K562 (cell line): ENCODE measurements at regions not wholly inside any gene's neighbourhood (a gene's known extent, or its start where the extent isn't known, plus 50 kb on each side); places are given as distances from the start of the nearest gene placed in this dataset.

ENCODE experiments used
- CHD2 ChIP-seq: IDR thresholded peaks from 2 replicates; pipeline ENCODE4 v1.6.1; 2011; ENCODE audit warnings: low read depth, low read length
- KDM5B ChIP-seq: fragments of 200-600 bp; sonication (generic); IDR thresholded peaks from 2 replicates; pipeline ENCODE4 v1.6.1; 2012; ENCODE audit warnings: low read depth, mild to moderate bottlenecking, moderate library complexity, low read length, control low read depth, inconsistent platforms; ENCODE audit not compliant: insufficient replicate concordance
- ZNF717 ChIP-seq: fragments of 250-450 bp; sonication (Bioruptor Pico); IDR thresholded peaks from 2 replicates; pipeline ENCODE4 v1.5.0; 2021
- TF ChIP-seq, protein P1 (sequence below): fragments of 450-650 bp; IDR thresholded peaks from 2 replicates; pipeline ENCODE4 v1.6.1; 2016; ENCODE audit warnings: mild to moderate bottlenecking, moderate library complexity
- TF ChIP-seq, protein P2 (sequence below), 2 experiments: fragments of 450-650 bp; formaldehyde crosslinking in 1 of 2; IDR thresholded peaks; 2 replicates each; pipeline versions ENCODE4 v1.4.0 to v1.6.1; 2014 to 2020; ENCODE audit warnings: mild to moderate bottlenecking in 2 of 2, borderline replicate concordance in 1 of 2, low read depth in 1 of 2
- TF ChIP-seq, protein P3 (sequence below): sonication (generic); formaldehyde crosslinking; IDR thresholded peaks from 2 replicates; pipeline ENCODE4 v1.9.0; 2022; ENCODE audit warnings: mild to moderate bottlenecking, missing genetic modification reagents
- TF ChIP-seq, protein P4 (sequence below): sonication (generic); formaldehyde crosslinking; IDR thresholded peaks from 2 replicates; pipeline ENCODE4 v1.9.0; 2022; ENCODE audit warnings: mild to moderate bottlenecking, missing genetic modification reagents

DNA sequence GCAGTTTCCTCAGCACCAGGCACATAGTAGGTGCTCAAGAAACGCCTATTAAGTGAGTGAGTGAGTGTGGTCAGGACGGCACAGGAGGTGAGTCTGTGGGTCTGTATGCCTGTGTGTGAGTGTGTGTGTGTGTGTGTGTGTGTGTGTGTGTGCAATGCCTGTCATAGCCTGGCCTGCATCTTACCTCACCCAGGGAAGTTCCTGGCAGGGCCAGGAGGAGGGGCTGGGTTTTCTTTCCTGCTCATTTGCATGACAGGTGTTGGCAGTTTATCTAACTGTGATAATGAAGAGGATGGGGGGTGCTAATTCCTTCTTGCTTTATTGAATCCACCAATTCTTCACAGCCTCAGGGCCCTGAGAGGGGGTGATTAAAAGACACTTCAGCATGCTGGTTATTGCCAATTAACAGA lies 146.7 kb upstream of the MLN start:
- TF ChIP-seq, protein P1, sequence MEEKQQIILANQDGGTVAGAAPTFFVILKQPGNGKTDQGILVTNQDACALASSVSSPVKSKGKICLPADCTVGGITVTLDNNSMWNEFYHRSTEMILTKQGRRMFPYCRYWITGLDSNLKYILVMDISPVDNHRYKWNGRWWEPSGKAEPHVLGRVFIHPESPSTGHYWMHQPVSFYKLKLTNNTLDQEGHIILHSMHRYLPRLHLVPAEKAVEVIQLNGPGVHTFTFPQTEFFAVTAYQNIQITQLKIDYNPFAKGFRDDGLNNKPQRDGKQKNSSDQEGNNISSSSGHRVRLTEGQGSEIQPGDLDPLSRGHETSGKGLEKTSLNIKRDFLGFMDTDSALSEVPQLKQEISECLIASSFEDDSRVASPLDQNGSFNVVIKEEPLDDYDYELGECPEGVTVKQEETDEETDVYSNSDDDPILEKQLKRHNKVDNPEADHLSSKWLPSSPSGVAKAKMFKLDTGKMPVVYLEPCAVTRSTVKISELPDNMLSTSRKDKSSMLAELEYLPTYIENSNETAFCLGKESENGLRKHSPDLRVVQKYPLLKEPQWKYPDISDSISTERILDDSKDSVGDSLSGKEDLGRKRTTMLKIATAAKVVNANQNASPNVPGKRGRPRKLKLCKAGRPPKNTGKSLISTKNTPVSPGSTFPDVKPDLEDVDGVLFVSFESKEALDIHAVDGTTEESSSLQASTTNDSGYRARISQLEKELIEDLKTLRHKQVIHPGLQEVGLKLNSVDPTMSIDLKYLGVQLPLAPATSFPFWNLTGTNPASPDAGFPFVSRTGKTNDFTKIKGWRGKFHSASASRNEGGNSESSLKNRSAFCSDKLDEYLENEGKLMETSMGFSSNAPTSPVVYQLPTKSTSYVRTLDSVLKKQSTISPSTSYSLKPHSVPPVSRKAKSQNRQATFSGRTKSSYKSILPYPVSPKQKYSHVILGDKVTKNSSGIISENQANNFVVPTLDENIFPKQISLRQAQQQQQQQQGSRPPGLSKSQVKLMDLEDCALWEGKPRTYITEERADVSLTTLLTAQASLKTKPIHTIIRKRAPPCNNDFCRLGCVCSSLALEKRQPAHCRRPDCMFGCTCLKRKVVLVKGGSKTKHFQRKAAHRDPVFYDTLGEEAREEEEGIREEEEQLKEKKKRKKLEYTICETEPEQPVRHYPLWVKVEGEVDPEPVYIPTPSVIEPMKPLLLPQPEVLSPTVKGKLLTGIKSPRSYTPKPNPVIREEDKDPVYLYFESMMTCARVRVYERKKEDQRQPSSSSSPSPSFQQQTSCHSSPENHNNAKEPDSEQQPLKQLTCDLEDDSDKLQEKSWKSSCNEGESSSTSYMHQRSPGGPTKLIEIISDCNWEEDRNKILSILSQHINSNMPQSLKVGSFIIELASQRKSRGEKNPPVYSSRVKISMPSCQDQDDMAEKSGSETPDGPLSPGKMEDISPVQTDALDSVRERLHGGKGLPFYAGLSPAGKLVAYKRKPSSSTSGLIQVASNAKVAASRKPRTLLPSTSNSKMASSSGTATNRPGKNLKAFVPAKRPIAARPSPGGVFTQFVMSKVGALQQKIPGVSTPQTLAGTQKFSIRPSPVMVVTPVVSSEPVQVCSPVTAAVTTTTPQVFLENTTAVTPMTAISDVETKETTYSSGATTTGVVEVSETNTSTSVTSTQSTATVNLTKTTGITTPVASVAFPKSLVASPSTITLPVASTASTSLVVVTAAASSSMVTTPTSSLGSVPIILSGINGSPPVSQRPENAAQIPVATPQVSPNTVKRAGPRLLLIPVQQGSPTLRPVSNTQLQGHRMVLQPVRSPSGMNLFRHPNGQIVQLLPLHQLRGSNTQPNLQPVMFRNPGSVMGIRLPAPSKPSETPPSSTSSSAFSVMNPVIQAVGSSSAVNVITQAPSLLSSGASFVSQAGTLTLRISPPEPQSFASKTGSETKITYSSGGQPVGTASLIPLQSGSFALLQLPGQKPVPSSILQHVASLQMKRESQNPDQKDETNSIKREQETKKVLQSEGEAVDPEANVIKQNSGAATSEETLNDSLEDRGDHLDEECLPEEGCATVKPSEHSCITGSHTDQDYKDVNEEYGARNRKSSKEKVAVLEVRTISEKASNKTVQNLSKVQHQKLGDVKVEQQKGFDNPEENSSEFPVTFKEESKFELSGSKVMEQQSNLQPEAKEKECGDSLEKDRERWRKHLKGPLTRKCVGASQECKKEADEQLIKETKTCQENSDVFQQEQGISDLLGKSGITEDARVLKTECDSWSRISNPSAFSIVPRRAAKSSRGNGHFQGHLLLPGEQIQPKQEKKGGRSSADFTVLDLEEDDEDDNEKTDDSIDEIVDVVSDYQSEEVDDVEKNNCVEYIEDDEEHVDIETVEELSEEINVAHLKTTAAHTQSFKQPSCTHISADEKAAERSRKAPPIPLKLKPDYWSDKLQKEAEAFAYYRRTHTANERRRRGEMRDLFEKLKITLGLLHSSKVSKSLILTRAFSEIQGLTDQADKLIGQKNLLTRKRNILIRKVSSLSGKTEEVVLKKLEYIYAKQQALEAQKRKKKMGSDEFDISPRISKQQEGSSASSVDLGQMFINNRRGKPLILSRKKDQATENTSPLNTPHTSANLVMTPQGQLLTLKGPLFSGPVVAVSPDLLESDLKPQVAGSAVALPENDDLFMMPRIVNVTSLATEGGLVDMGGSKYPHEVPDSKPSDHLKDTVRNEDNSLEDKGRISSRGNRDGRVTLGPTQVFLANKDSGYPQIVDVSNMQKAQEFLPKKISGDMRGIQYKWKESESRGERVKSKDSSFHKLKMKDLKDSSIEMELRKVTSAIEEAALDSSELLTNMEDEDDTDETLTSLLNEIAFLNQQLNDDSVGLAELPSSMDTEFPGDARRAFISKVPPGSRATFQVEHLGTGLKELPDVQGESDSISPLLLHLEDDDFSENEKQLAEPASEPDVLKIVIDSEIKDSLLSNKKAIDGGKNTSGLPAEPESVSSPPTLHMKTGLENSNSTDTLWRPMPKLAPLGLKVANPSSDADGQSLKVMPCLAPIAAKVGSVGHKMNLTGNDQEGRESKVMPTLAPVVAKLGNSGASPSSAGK = no peak
- TF ChIP-seq, protein P2, sequence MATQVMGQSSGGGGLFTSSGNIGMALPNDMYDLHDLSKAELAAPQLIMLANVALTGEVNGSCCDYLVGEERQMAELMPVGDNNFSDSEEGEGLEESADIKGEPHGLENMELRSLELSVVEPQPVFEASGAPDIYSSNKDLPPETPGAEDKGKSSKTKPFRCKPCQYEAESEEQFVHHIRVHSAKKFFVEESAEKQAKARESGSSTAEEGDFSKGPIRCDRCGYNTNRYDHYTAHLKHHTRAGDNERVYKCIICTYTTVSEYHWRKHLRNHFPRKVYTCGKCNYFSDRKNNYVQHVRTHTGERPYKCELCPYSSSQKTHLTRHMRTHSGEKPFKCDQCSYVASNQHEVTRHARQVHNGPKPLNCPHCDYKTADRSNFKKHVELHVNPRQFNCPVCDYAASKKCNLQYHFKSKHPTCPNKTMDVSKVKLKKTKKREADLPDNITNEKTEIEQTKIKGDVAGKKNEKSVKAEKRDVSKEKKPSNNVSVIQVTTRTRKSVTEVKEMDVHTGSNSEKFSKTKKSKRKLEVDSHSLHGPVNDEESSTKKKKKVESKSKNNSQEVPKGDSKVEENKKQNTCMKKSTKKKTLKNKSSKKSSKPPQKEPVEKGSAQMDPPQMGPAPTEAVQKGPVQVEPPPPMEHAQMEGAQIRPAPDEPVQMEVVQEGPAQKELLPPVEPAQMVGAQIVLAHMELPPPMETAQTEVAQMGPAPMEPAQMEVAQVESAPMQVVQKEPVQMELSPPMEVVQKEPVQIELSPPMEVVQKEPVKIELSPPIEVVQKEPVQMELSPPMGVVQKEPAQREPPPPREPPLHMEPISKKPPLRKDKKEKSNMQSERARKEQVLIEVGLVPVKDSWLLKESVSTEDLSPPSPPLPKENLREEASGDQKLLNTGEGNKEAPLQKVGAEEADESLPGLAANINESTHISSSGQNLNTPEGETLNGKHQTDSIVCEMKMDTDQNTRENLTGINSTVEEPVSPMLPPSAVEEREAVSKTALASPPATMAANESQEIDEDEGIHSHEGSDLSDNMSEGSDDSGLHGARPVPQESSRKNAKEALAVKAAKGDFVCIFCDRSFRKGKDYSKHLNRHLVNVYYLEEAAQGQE (IDR thresholded peaks at IDR 0.05; ENCODE audit: borderline replicate concordance) = no peak
- TF ChIP-seq, protein P2 (CRISPR knock-in tag; IDR thresholded peaks at IDR 0.05; ENCODE audit: low read depth) = no peak
- TF ChIP-seq CHD2 (no peak), ZNF717 (CRISPR knock-in tag) (no peak), KDM5B (no peak)
- TF ChIP-seq, protein P3, sequence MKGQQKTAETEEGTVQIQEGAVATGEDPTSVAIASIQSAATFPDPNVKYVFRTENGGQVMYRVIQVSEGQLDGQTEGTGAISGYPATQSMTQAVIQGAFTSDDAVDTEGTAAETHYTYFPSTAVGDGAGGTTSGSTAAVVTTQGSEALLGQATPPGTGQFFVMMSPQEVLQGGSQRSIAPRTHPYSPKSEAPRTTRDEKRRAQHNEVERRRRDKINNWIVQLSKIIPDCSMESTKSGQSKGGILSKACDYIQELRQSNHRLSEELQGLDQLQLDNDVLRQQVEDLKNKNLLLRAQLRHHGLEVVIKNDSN = no peak
- TF ChIP-seq, protein P4, sequence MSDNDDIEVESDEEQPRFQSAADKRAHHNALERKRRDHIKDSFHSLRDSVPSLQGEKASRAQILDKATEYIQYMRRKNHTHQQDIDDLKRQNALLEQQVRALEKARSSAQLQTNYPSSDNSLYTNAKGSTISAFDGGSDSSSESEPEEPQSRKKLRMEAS (CRISPR knock-in tag) = no peak
